ENCODE measurements at regions not wholly inside any gene's neighbourhood (a gene's known extent, or its start where the extent isn't known, plus 50 kb on each side); places are given as distances from the start of the nearest gene placed in this dataset.

GRCh38 chr22:47612311-47612910, 850.0 kb downstream of the TBC1D22A start:
- H3K4me1 ChIP-seq = peaks cover 0 to 16% (median 7%) of the 10 kb centered on the region in 10 experiments; a peak in 11 of 20 replicates
- no peaks in the 10 kb centered on the region for H3K36me3 ChIP-seq
- H3K9me3 ChIP-seq (replicated peaks in 1 of 11) = no peaks in the 10 kb centered on the region
- H3K4me2 ChIP-seq = no peak overlapping the region
- TF ChIP-seq Cebpa-rat (IDR thresholded peaks at IDR 0.05) = no peak
- no peak overlapping the region for H3K4me3 ChIP-seq
- no peaks in the 10 kb centered on the region for H3K27me3 ChIP-seq
- no peak overlapping the region for H3K27ac ChIP-seq
- no peak overlapping the region for H3K9ac ChIP-seq
- H4K20me1 ChIP-seq = no peaks in the 10 kb centered on the region

- Histone ChIP-seq H3K36me3 (no peaks in the 10 kb centered on the region), H3K9ac (no peak overlapping the region), H3K9me3 (replicated peaks in 1 of 11) (no peaks in the 10 kb centered on the region), H3K4me3 (no peak overlapping the region), H4K20me1 (no peaks in the 10 kb centered on the region; a peak in 1 of 22 replicates), H3K4me2 (no peak overlapping the region), H3K27ac (no peak overlapping the region), H3K27me3 (no peaks in the 10 kb centered on the region), H3K4me1 (peaks cover 0 to 10% (median 3%) of the 10 kb centered on the region in 10 experiments; a peak in 8 of 20 replicates)
- TF ChIP-seq Cebpa-rat (IDR thresholded peaks at IDR 0.05) = no peak
These were observed 848.3 kb downstream of the TBC1D22A start for GRCh38 chr22:47610764-47611163.

GRCh38 chr22:47610281-47610680, 847.8 kb downstream of the TBC1D22A start:
- no peak overlapping the region for H3K9ac ChIP-seq
- H3K4me2 ChIP-seq = no peak overlapping the region
- no peak overlapping the region for H3K4me3 ChIP-seq
- no peak for TF ChIP-seq Cebpa-rat (IDR thresholded peaks at IDR 0.05)
- no peaks in the 10 kb centered on the region for H3K27me3 ChIP-seq
- H3K4me1 ChIP-seq = peaks cover 0 to 6% (median 0%) of the 10 kb centered on the region in 10 experiments; a peak in 1 of 20 replicates
- H3K27ac ChIP-seq = no peak overlapping the region
- no peaks in the 10 kb centered on the region for H3K9me3 ChIP-seq (replicated peaks in 1 of 11)
- no peaks in the 10 kb centered on the region for H3K36me3 ChIP-seq
- no peaks in the 10 kb centered on the region; a peak in 1 of 22 replicates for H4K20me1 ChIP-seq

GRCh38 chr22:47609653-47610052, 847.2 kb downstream of the TBC1D22A start:
- no peak overlapping the region for H3K9ac ChIP-seq
- H3K4me2 ChIP-seq = no peak overlapping the region
- H3K27me3 ChIP-seq = no peaks in the 10 kb centered on the region
- H4K20me1 ChIP-seq = no peaks in the 10 kb centered on the region; a peak in 1 of 22 replicates
- no peaks in the 10 kb centered on the region for H3K9me3 ChIP-seq (replicated peaks in 1 of 11)
- H3K36me3 ChIP-seq = no peaks in the 10 kb centered on the region
- no peak for TF ChIP-seq Cebpa-rat (IDR thresholded peaks at IDR 0.05)
- H3K4me1 ChIP-seq = peaks cover 0 to 4% (median 0%) of the 10 kb centered on the region in 10 experiments; a peak in 1 of 20 replicates
- no peak overlapping the region for H3K4me3 ChIP-seq
- no peak overlapping the region for H3K27ac ChIP-seq

GRCh38 chr22:47608421-47608820, 846.0 kb downstream of the TBC1D22A start:
- no peak for TF ChIP-seq Cebpa-rat (IDR thresholded peaks at IDR 0.05)

GRCh38 chr22:47607486-47607885, 845.0 kb downstream of the TBC1D22A start:
- Histone ChIP-seq H3K4me1 (no peaks in the 10 kb centered on the region), H4K20me1 (no peaks in the 10 kb centered on the region; a peak in 1 of 22 replicates), H3K9me3 (replicated peaks in 1 of 11) (peaks cover 5 to 14% (median 11%) of the 10 kb centered on the region in 11 experiments; a peak in 16 of 22 replicates), H3K27me3 (no peaks in the 10 kb centered on the region), H3K9ac (no peak overlapping the region), H3K4me2 (no peak overlapping the region), H3K27ac (no peak overlapping the region), H3K4me3 (no peak overlapping the region), H3K36me3 (no peaks in the 10 kb centered on the region)
- TF ChIP-seq Cebpa-rat (IDR thresholded peaks at IDR 0.05) = no peak

More at GRCh38 chr22:47608421-47608820, 846.0 kb downstream of the TBC1D22A start:
- Histone ChIP-seq H3K4me2 (no peak overlapping the region), H3K27me3 (no peaks in the 10 kb centered on the region), H3K9me3 (replicated peaks in 1 of 11) (peaks cover 0 to 5% (median 3%) of the 10 kb centered on the region in 11 experiments; a peak in 4 of 22 replicates), H3K27ac (no peak overlapping the region), H3K36me3 (no peaks in the 10 kb centered on the region), H3K4me3 (no peak overlapping the region), H4K20me1 (no peaks in the 10 kb centered on the region; a peak in 1 of 22 replicates), H3K4me1 (no peaks in the 10 kb centered on the region), H3K9ac (no peak overlapping the region)

- TF ChIP-seq Cebpa-rat (IDR thresholded peaks at IDR 0.05) = no peak
- Histone ChIP-seq H3K4me3 (no peak overlapping the region), H3K9me3 (replicated peaks in 1 of 11) (peaks cover 5 to 14% (median 11%) of the 10 kb centered on the region in 11 experiments; a peak in 16 of 22 replicates), H4K20me1 (no peaks in the 10 kb centered on the region; a peak in 1 of 22 replicates), H3K27me3 (no peaks in the 10 kb centered on the region), H3K36me3 (no peaks in the 10 kb centered on the region), H3K9ac (no peak overlapping the region), H3K27ac (no peak overlapping the region), H3K4me1 (no peaks in the 10 kb centered on the region), H3K4me2 (no peak overlapping the region)
These were observed 844.0 kb downstream of the TBC1D22A start for GRCh38 chr22:47606426-47606825.

GRCh38 chr22:47605886-47606285, 843.4 kb downstream of the TBC1D22A start:
- Histone ChIP-seq H3K4me2 (no peak overlapping the region), H3K4me1 (no peaks in the 10 kb centered on the region), H3K9ac (no peak overlapping the region), H3K9me3 (replicated peaks in 1 of 11) (peaks cover 5 to 14% (median 11%) of the 10 kb centered on the region in 11 experiments; a peak in 16 of 22 replicates), H4K20me1 (no peaks in the 10 kb centered on the region; a peak in 1 of 22 replicates), H3K27ac (no peak overlapping the region), H3K36me3 (no peaks in the 10 kb centered on the region), H3K27me3 (no peaks in the 10 kb centered on the region), H3K4me3 (no peak overlapping the region)
- no peak for TF ChIP-seq Cebpa-rat (IDR thresholded peaks at IDR 0.05)

- Histone ChIP-seq H3K36me3 (no peaks in the 10 kb centered on the region), H3K4me2 (no peak overlapping the region), H3K4me1 (no peaks in the 10 kb centered on the region), H4K20me1 (no peaks in the 10 kb centered on the region; a peak in 1 of 22 replicates), H3K9ac (no peak overlapping the region), H3K27me3 (no peaks in the 10 kb centered on the region), H3K4me3 (no peak overlapping the region), H3K27ac (no peak overlapping the region), H3K9me3 (replicated peaks in 1 of 11) (peaks cover 5 to 14% (median 11%) of the 10 kb centered on the region in 11 experiments; a peak in 16 of 22 replicates)
- no peak for TF ChIP-seq Cebpa-rat (IDR thresholded peaks at IDR 0.05)
These were observed 843.0 kb downstream of the TBC1D22A start for GRCh38 chr22:47605441-47605840.

GRCh38 chr22:47604563-47604962, 842.1 kb downstream of the TBC1D22A start:
- no peaks in the 10 kb centered on the region; a peak in 1 of 22 replicates for H4K20me1 ChIP-seq
- H3K9ac ChIP-seq = no peak overlapping the region
- H3K9me3 ChIP-seq (replicated peaks in 1 of 11) = peaks cover 5 to 14% (median 11%) of the 10 kb centered on the region in 11 experiments; a peak in 16 of 22 replicates
- H3K27me3 ChIP-seq = no peaks in the 10 kb centered on the region
- H3K4me2 ChIP-seq = no peak overlapping the region
- no peaks in the 10 kb centered on the region for H3K4me1 ChIP-seq
- no peak for TF ChIP-seq Cebpa-rat (IDR thresholded peaks at IDR 0.05)
- no peak overlapping the region for H3K4me3 ChIP-seq
- H3K36me3 ChIP-seq = no peaks in the 10 kb centered on the region
- H3K27ac ChIP-seq = no peak overlapping the region
